C4-2B (cell line): ENCODE measurements at regions not wholly inside any gene's neighbourhood (a gene's known extent, or its start where the extent isn't known, plus 50 kb on each side); places are given as distances from the start of the nearest gene placed in this dataset.

Experiments
- ZFX ChIP-seq: fragments of 450-650 bp; IDR thresholded peaks from 2 replicates; pipeline ENCODE4 v1.6.1; 2017
- TF ChIP-seq, protein P1 (sequence below): fragments of 450-650 bp; conservative IDR thresholded peaks from 2 replicates; pipeline ENCODE4 v1.5.1; 2017; ENCODE audit warnings: mild to moderate bottlenecking

DNA sequence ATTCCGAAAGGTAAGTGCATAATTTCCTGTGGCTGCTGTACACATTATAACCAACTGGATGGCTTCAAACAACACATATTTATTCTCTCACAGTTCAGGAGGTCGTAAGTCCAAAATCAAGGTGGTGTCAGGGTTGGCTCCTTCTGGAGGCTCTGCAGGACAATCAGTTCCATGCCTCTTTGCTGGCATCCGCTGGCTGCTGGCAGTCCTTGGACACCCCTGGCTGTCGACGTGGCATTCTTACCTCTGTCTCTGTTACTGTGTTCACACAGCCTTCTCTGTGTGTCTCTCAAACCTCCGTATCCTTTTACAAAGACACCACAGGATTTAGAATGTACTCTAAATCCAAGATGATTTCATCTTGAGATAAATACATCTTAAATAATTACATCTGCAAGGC, 398.8 kb upstream of the ATP10A start:
- TF ChIP-seq, protein P1, sequence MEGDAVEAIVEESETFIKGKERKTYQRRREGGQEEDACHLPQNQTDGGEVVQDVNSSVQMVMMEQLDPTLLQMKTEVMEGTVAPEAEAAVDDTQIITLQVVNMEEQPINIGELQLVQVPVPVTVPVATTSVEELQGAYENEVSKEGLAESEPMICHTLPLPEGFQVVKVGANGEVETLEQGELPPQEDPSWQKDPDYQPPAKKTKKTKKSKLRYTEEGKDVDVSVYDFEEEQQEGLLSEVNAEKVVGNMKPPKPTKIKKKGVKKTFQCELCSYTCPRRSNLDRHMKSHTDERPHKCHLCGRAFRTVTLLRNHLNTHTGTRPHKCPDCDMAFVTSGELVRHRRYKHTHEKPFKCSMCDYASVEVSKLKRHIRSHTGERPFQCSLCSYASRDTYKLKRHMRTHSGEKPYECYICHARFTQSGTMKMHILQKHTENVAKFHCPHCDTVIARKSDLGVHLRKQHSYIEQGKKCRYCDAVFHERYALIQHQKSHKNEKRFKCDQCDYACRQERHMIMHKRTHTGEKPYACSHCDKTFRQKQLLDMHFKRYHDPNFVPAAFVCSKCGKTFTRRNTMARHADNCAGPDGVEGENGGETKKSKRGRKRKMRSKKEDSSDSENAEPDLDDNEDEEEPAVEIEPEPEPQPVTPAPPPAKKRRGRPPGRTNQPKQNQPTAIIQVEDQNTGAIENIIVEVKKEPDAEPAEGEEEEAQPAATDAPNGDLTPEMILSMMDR, result no peak
- no peak for TF ChIP-seq ZFX
